Activated CD8-positive, alpha-beta T cell treated with anti-CD3 and anti-CD28 coated beads for 36 hours (primary cell): ENCODE measurements at regions not wholly inside any gene's neighbourhood (a gene's known extent, or its start where the extent isn't known, plus 50 kb on each side); places are given as distances from the start of the nearest gene placed in this dataset.

ENCODE experiments used
- ATAC-seq: fragments of 200-7000 bp; cut with Tn5 transposase; one replicate; pipeline ENCODE4 v1.10.0; 2021; ENCODE audit warnings: mild to moderate bottlenecking, moderate library complexity
- CTCF ChIA-PET: fragments of 350-600 bp; sonication (Branson Sonifier 250); formaldehyde crosslinking; loops from one replicate; lab custom pipeline; 2021; ENCODE audit warnings: antibody characterized with exemption; lab: Charles Lee
- POLR2A ChIA-PET: fragments of 350-600 bp; sonication (Branson Sonifier 250); formaldehyde crosslinking; loops from one replicate; lab custom pipeline; 2021; ENCODE audit warnings: antibody characterized with exemption; lab: Charles Lee
- DNase-seq: peaks from one replicate; pipeline ENCODE4 v3.0.0-alpha.2; 2020
- H3K27ac Mint-ChIP-seq: one replicate; pipeline ENCODE4 v1.8.0; 2021; ENCODE audit warnings: mild to moderate bottlenecking, mixed read lengths
- H3K27me3 Mint-ChIP-seq: one replicate; pipeline ENCODE4 v1.8.0; 2021; ENCODE audit warnings: mixed read lengths
- H3K36me3 Mint-ChIP-seq: one replicate; pipeline ENCODE4 v1.8.0; 2021; ENCODE audit warnings: low read depth, mixed read lengths
- H3K4me1 Mint-ChIP-seq: one replicate; pipeline ENCODE4 v1.8.0; 2021; ENCODE audit warnings: low read depth, mixed read lengths
- H3K4me3 Mint-ChIP-seq: one replicate; pipeline ENCODE4 v1.8.0; 2021; ENCODE audit warnings: mild to moderate bottlenecking, moderate library complexity, mixed read lengths
- H3K9me3 Mint-ChIP-seq: one replicate; pipeline ENCODE4 v1.8.0; 2021; ENCODE audit warnings: mixed read lengths
- CTCF ChIP-seq: fragments of 200-600 bp; IDR thresholded peaks from one replicate; pipeline ENCODE4 v1.8.0; 2022; ENCODE audit warnings: antibody characterized with exemption, mild to moderate bottlenecking
- intact Hi-C: fragments of 100-400 bp; cut with micrococcal nuclease; formaldehyde crosslinking; loops from one replicate; pipeline ENCODE4 v1.10.0; 2022

GRCh38 chr10:107356396-107356795 is 191.9 kb upstream of the SORCS1 start:
- no peaks in the 10 kb centered on the region for H3K27me3 Mint-ChIP-seq
- H3K9me3 Mint-ChIP-seq = peaks cover 6% of the 10 kb centered on the region
- no peak overlapping the region for H3K4me3 Mint-ChIP-seq
- DNase-seq = no peak
- no peak for TF ChIP-seq CTCF
- CTCF ChIA-PET = no interaction called here
- POLR2A ChIA-PET = no interaction called here
- no peak for ATAC-seq
- no peaks in the 10 kb centered on the region for H3K4me1 Mint-ChIP-seq
- no peak overlapping the region for H3K27ac Mint-ChIP-seq
- intact Hi-C loops = no loop called here
- no peaks in the 10 kb centered on the region for H3K36me3 Mint-ChIP-seq

GRCh38 chr10:107342711-107343110 is 178.2 kb upstream of the SORCS1 start:
- no peak for ATAC-seq
- no peak for TF ChIP-seq CTCF
- POLR2A ChIA-PET = no interaction called here
- Mint-ChIP-seq H3K27me3 (no peaks in the 10 kb centered on the region), H3K4me1 (no peaks in the 10 kb centered on the region), H3K36me3 (no peaks in the 10 kb centered on the region), H3K4me3 (no peak overlapping the region), H3K27ac (no peak overlapping the region), H3K9me3 (peaks cover 11% of the 10 kb centered on the region)
- no peak for DNase-seq
- intact Hi-C loops = no loop called here
- CTCF ChIA-PET = no interaction called here

GRCh38 chr10:107341281-107341680 is 176.8 kb upstream of the SORCS1 start:
- ChIA-PET POLR2A (no interaction called here), CTCF (no interaction called here)
- intact Hi-C loops = no loop called here
- H3K27me3 Mint-ChIP-seq = no peaks in the 10 kb centered on the region
- no peak for ATAC-seq
- no peaks in the 10 kb centered on the region for H3K4me1 Mint-ChIP-seq
- peaks cover 11% of the 10 kb centered on the region for H3K9me3 Mint-ChIP-seq
- H3K36me3 Mint-ChIP-seq = no peaks in the 10 kb centered on the region
- no peak overlapping the region for H3K4me3 Mint-ChIP-seq
- no peak for TF ChIP-seq CTCF
- DNase-seq = no peak
- no peak overlapping the region for H3K27ac Mint-ChIP-seq

- H3K4me1 Mint-ChIP-seq = no peaks in the 10 kb centered on the region
- peaks cover 11% of the 10 kb centered on the region for H3K9me3 Mint-ChIP-seq
- ATAC-seq = no peak
- no peak for TF ChIP-seq CTCF
- H3K4me3 Mint-ChIP-seq = no peak overlapping the region
- no peaks in the 10 kb centered on the region for H3K36me3 Mint-ChIP-seq
- no peaks in the 10 kb centered on the region for H3K27me3 Mint-ChIP-seq
- CTCF ChIA-PET = no interaction called here
- no peak for DNase-seq
- intact Hi-C loops = no loop called here
- no peak overlapping the region for H3K27ac Mint-ChIP-seq
- POLR2A ChIA-PET = no interaction called here
These were observed 175.8 kb upstream of the SORCS1 start for GRCh38 chr10:107340326-107340725.

GRCh38 chr10:107336061-107336460 is 171.6 kb upstream of the SORCS1 start:
- ATAC-seq (no peak), DNase-seq (no peak)
- CTCF ChIA-PET = no interaction called here
- H3K27me3 Mint-ChIP-seq = no peaks in the 10 kb centered on the region
- H3K4me1 Mint-ChIP-seq = no peaks in the 10 kb centered on the region
- no peaks in the 10 kb centered on the region for H3K36me3 Mint-ChIP-seq
- TF ChIP-seq CTCF = no peak
- intact Hi-C loops = no loop called here
- H3K27ac Mint-ChIP-seq = no peak overlapping the region
- H3K9me3 Mint-ChIP-seq = peaks cover 12% of the 10 kb centered on the region
- H3K4me3 Mint-ChIP-seq = no peak overlapping the region
- POLR2A ChIA-PET = no interaction called here
